ENCODE measurements at regions not wholly inside any gene's neighbourhood (a gene's known extent, or its start where the extent isn't known, plus 50 kb on each side); places are given as distances from the start of the nearest gene placed in this dataset.

- no peaks in the 10 kb centered on the region for H3K36me3 ChIP-seq (replicated peaks in 1 of 2; ENCODE audit: control insufficient read depth in 1 of 2, insufficient read depth in 2 of 2, low read length in 2 of 2)
- no peaks in the 10 kb centered on the region for H3K79me2 ChIP-seq (ENCODE audit: insufficient read depth, low read length)
- intact Hi-C loops (cut with micrococcal nuclease; ENCODE audit: unreplicated experiment) (no loop called here), in situ Hi-C loops (cut with HindIII; ENCODE audit: extremely low pct_ligation_motif_present, low pct_unique_long_range_greater_than_20kb) (no loop called here)
- no peak for TF ChIP-seq CBX1 (IDR thresholded peaks at IDR 0.05; ENCODE audit: low read depth)
- TF ChIP-seq HMGXB3 (CRISPR knock-in tag; IDR thresholded peaks at IDR 0.05; ENCODE audit: borderline replicate concordance) = no peak
- TF ChIP-seq IKZF1 (IDR thresholded peaks at IDR 0.05) = no peak
- TF ChIP-seq ZNF383 (CRISPR knock-in tag; IDR thresholded peaks at IDR 0.05; ENCODE audit: borderline replicate concordance) = no peak
- no peak for TF ChIP-seq ZNF773 (CRISPR knock-in tag; IDR thresholded peaks at IDR 0.05; ENCODE audit: borderline replicate concordance)
- no peak for TF ChIP-seq SP2 (CRISPR knock-in tag; IDR thresholded peaks at IDR 0.05)
- no peak for TF ChIP-seq MXD4 (CRISPR knock-in tag; IDR thresholded peaks at IDR 0.05)
- no peak for TF ChIP-seq NBN (conservative IDR thresholded peaks at IDR 0.05)
- TF ChIP-seq ZSCAN22 (CRISPR knock-in tag; IDR thresholded peaks at IDR 0.05) = no peak
- no peak for TF ChIP-seq ZNF770 (CRISPR knock-in tag; IDR thresholded peaks at IDR 0.05)
- no peak for TF ChIP-seq STAT5B (CRISPR knock-in tag; IDR thresholded peaks at IDR 0.05)
- no peak for TF ChIP-seq NFYB (CRISPR knock-in tag; IDR thresholded peaks at IDR 0.05)
- TF ChIP-seq ZNF3 (CRISPR knock-in tag; IDR thresholded peaks at IDR 0.05) = no peak
- TF ChIP-seq EP300 (IDR thresholded peaks at IDR 0.05; ENCODE audit: low read depth in 2 of 2, low read length in 2 of 2) = no peak
- no peak for TF ChIP-seq EP300 (CRISPR knock-in tag; IDR thresholded peaks at IDR 0.05; ENCODE audit: borderline replicate concordance)
- no peak for DNase-seq (ENCODE audit: low spot score)
- no peak overlapping the region for H3K4me2 ChIP-seq (ENCODE audit: low read depth, low read length)
- no peak overlapping the region for H3K4me3 ChIP-seq (replicated peaks in 1 of 3; ENCODE audit: insufficient read depth in 1 of 3, low read depth in 2 of 3, low read length in 3 of 3)
- no peaks in the 10 kb centered on the region for H3K27me3 ChIP-seq (ENCODE audit: control insufficient read depth in 1 of 2, insufficient read depth in 2 of 2, low read length in 2 of 2)
- H3K9ac ChIP-seq (ENCODE audit: insufficient read depth, low read depth, low read length) = no peak overlapping the region
- no peaks in the 10 kb centered on the region for H4K20me1 ChIP-seq (ENCODE audit: insufficient read depth, low read length)
- 0% methylated on average over 3 of the region's 3 CpGs for WGBS (ENCODE audit: low lambda C conversion rate)
- no peaks in the 10 kb centered on the region for H3K4me1 ChIP-seq (ENCODE audit: insufficient read depth, low read length)
- no peak overlapping the region for H2AFZ ChIP-seq (ENCODE audit: low read length)
- no TSS peak for BruUV-seq (replicated peaks)
- no peak overlapping the region for H3K27ac ChIP-seq (ENCODE audit: extremely low read length, insufficient read depth, low read length)
- H3K9me3 ChIP-seq (ENCODE audit: low read length) = no peaks in the 10 kb centered on the region
- ChIA-PET POLR2A (no interaction called here), CTCF (ENCODE audit: low intra/inter-chr PET ratio, low total read pairs) (no interaction called here)
- no peak for ATAC-seq
- no peak for FAIRE-seq
Measured at GRCh38 chr1:68314151-68314780, 81.9 kb upstream of the WLS start.
